ENCODE measurements at regions not wholly inside any gene's neighbourhood (a gene's known extent, or its start where the extent isn't known, plus 50 kb on each side); places are given as distances from the start of the nearest gene placed in this dataset.
"Not testable (repeated sequence)": the region's sequence is repeated elsewhere in the genome, so short reads cannot be mapped to it uniquely, and the experiment has no call there.

- DNase-seq, result not testable (repeated sequence)
Measured at GRCh38 chr3:166500420-166500819, 663.2 kb upstream of the BCHE start.

DNA sequence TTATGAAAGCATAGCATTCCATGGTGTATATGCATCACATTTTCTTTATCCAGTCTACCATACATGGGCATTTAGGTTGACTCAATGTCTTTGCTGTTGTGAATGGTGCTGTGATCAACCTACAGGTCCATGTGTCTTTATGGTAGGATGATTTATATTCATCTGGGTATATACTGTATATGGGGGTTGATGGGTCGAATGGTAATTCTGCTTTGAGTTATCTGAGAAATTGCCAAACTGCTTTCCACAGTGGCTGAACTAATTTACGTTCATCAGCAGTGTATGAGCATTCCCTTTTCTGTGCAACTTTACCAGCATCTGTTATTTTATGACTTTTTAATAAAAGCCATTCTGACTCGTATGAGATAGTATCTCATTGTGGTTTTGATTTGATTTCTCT, 662.4 kb upstream of the BCHE start:
- DNase-seq, result no peak

DNA sequence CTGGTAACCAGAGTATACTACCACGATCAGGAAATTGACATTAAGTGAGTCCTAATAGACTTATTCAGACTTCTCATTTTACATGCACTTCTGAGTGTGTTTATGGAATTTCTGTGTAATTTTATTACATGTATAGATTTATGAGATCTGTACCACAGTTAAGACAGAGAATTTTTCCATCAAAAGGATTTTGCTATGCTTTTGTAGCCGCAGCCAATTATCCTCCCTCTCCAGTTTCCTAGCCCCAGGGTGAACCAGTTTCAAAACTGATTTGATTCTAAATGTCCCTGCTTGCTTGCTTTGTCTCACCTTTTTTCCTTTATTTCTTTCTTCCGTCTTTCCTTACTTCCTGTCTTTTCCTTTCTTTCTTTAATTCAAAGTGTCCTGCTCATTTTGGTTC, 661.2 kb upstream of the BCHE start:
- no peak for DNase-seq

DNA sequence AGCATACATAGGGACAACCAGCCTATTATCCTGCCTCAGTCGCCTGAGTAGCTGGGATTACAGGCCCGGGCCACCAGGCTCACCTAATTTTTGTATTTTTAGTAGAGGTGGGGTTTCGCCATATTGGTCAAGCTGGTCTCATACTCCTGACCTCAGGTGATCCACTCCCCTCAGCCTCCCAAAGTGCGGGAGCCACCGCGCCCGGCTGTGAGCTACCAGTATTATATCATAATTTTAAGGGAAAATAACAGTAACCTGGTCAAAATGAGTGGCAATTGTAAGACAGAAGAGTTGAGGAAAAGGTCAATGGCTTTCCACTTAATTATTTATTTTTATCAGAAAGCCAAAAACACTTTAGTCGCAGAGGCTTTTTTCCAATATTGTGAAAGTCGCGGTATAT, 652.6 kb upstream of the BCHE start:
- DNase-seq, result no peak

- no peak for DNase-seq
Measured at GRCh38 chr3:166488977-166489672, 651.9 kb upstream of the BCHE start.

DNA sequence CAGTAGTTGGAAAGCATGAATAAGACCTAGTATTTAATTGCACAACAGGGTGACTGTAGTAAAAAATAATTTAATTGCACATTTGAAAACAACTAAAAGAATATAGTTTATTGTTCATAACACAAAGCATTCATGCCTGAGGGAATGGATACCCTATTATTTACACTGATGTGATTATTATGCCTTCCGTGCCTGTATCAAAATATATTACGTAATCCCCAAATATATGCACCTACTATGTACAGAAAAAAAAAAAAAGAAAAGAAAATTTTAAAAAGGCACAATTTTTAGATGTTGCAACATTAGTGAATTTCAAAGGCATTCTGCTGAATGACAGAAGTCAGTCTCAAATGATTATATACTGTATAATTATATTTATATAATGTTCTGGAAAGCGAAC, 647.2 kb upstream of the BCHE start:
- DNase-seq, result no peak

GRCh38 chr3:166481340-166481739, 644.1 kb upstream of the BCHE start:
- DNase-seq, result no peak

DNA sequence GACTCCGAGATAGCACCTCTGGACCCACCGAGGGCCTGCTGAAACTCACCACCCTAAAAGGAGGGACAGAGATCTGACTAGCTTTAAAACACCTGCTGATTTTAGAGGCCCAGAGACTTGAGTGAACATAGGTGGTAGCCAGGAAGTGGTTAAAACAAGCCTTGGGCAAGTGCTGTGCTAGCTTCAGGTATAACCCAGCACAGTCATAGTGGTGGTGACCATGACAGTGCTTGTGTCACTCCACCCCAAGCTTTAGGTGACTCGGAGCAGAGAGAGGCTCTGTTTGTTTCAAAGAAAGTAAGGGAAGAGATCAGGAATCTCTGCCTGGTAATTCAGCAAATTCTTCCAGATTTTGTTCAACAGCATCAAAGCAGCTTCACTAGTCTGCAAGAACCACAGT, 641.1 kb upstream of the BCHE start:
- no peak for DNase-seq

DNA sequence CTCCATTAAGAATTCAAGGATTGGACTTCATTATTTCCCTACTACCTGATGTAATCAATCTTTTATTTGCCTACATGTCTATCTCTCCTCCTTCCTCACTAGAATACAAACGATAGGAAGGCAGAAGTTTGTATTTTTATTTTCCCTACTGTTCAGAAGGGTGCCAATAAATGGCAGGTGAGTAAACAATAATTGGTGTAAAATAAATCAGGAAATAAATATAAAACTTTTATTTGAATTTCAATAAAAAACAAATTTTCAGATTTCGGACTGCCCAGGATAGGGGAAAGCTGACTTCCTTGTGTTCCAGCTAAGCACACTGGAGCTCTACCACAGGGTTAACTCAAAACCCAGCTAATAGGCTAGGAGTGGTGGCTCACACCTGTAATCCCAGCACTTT, 636.3 kb upstream of the BCHE start:
- DNase-seq, result no peak

GRCh38 chr3:166472015-166472414, 634.8 kb upstream of the BCHE start:
- DNase-seq, result no peak

DNA sequence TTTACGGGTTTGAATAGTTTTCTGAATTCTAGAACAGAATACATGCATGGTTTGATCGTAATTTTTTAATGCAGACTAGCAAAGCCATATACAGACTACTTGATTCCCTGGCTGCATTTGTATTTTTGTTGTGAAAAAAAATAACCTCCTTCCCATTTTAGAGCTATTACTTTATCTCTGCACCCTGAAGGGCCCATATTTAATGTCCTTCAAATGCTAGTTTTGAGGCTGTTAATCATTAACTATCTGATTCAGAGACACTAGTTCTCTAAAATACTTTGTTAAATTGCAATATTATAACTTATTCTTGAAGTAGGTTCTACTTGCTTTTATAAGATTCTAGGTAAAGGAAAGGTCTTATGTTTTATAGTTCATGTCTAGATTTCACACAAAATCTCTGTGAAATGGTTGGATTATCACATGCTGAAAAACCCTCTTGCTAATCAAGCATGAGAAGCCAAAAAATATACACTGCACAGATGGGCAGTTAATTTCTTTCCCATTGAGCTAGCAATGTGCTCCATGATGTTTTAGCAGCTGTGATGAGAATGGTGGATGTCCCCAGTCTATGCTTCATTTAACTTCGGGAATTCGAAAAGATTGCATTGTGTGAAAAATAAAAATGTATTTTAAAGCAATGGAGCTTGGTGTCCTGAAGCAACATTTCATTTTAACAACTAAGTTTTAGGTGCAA, 634.0 kb upstream of the BCHE start:
- DNase-seq, result no peak

DNA sequence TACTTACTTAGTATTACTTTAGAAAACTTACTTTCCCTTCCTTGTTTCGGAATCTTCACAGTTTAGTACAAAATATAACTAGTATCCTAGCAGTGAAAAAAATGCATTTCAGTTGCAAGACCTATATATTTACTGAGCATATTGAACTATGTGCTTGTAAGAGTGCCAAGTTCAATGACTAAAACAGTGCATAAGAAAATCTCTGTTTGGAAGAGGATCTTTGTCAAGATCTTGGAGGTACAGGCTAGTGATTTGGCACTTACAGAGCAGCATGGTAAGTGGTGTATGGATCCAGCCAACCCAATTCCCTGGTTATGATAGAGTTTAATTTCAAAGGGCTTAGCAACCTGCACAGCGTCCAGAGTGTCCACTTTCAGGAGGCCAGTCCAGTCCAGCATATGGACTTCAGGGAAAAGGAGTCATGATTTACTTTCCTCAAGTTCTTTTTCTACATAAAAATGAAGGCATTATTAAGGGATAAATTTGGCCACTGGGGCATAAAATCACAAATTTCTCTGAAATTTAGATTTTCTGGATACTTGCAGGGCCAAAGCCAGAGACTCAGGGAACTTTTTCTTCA, 625.8 kb upstream of the BCHE start:
- no peak for DNase-seq

- DNase-seq, result no peak
Measured at GRCh38 chr3:166461626-166462025, 624.4 kb upstream of the BCHE start.

- no peak for DNase-seq
Measured at GRCh38 chr3:166457382-166457781, 620.2 kb upstream of the BCHE start.

DNA sequence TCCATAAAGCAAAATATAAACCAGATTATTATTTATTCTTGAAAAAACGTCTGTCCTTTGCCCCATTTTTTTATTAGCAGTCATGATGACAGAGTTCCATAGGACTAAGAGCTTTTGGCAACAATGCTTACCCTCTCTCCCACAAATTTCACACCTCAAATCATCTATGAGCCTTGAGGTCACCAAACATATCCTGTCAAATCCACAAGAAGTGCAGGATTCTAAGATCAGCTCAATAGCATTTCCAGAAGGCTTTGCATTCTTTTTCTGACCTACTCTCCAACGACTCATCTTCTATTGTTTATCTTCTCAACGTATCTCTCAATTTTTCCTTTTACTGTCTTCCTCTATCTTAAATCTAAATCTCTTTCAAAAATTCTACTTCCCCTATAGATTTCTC, 619.1 kb upstream of the BCHE start:
- no peak for DNase-seq

GRCh38 chr3:166455744-166456143, 618.5 kb upstream of the BCHE start:
- no peak for DNase-seq

GRCh38 chr3:166453478-166453877, 616.3 kb upstream of the BCHE start:
- DNase-seq, result no peak

DNA sequence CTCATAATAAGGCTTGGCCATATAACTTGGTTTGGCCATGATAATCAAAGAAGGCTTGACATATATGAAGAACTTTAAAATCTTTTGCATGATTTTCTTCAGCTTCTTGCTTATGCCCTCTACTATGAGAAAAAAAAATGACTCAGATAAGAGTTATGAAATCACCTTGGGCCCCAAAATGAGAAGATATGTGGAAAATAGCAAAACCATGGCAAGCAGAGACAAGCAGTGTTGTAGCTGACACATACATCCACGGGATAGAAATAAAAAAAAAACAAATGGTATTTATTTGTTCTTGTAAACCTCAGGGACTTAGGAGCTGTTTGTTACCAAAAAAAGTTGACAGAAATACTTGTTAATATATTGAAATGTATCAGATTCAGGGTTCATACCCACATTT, 614.8 kb upstream of the BCHE start:
- DNase-seq, result no peak

DNA sequence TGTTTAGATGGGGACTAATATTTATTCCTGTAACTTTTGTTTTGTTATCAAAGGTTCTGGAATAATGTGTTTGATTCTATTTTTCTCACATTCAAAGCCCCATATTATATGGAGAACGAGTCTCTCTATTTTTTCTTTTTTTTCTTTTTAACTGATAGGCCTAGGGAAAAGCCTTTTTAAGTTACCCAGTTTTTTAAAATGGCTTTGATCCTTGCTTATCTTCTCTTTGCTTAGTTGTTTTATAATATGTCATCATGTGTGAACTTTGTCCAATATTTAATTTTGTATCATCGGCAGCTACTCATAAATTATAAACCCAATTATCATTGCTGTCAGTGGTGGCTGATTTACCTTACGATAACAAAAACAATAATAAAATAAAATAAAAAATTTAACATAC, 610.3 kb upstream of the BCHE start:
- DNase-seq, result no peak

DNA sequence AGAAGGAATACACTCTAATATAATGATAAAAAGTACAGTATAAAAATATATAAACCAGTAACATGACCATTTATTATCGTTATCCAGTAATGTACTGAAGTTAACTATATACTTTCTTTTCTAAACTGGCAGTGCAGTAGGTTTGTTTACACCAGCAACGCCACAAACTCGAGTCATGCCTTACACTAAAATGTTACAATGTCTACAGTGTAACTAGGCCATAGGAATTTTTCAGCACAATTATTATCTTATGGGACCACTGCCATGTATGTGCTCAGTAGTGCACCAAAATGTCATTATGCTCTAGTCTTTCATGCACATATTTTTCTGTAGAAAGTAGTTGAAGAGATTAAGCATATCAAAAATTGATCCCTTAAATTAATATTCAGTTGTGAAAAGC, 609.8 kb upstream of the BCHE start:
- no peak for DNase-seq

DNA sequence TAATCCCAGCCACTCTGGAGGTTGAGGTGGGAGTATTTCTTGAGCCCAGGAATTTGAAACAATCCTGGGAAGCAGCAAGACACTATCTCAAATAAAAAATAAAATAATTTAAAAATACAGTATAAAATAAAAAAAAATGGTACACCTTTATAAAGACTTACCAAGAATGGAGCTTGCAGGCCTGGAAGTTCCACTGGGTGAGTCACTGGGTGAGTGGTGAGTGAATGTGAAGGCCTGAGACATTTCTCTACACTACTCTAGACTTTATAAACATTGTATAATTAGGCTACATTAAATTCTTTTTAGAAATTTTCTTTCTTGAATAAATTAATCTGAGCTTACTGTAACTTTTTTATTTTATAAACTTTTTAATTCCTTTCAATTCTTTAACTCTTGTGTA, 609.1 kb upstream of the BCHE start:
- no peak for DNase-seq

GRCh38 chr3:166445865-166446264, 608.6 kb upstream of the BCHE start:
- no peak for DNase-seq

DNA sequence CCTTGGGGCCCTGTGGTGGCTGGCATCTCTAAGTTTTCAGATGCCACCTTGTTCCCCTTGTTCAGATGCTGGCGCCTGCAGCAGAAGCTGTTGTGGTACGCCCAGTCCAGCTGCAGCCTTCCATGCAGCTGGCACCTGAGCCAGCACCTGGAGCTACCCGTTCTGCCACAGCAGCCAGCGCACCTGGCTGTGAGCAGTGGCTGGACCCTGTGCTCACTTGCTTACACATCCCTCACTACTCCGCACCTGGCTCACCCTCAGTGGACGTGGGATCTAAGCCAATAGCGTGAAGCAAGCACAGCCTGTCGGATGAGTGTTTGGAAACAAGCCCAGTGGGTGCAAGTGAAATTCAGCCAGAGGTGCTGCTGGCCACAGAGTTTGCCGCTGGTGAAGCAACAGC, 607.5 kb upstream of the BCHE start:
- no peak for DNase-seq

DNA sequence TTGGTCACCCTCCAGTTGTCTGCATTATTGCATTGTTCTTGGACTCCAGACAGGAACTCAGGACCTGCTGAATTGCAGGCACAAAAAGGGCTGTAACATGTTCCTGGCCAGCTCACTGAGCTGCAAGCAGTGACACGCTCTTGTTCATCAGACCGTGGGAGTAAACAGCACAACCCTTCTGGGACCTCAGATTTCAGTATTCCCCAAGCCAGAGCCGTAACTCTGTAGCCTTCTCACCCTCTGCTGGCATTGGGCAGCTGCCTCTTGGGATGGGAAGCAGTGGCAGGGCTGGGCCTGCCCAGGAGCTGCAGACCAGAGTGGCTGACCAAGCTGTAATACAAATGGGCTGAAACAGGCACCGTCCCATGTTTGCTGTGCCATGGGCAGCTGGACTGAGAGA, 607.1 kb upstream of the BCHE start:
- no peak for DNase-seq
